Suprapubic skin (tissue), 4 donors: ENCODE measurements at regions not wholly inside any gene's neighbourhood (a gene's known extent, or its start where the extent isn't known, plus 50 kb on each side); places are given as distances from the start of the nearest gene placed in this dataset.
"Not testable (repeated sequence)": the region's sequence is repeated elsewhere in the genome, so short reads cannot be mapped to it uniquely, and the experiment has no call there.

Experiments used
- DNase-seq, 2 donors: peaks; one replicate each; pipeline ENCODE4 v3.0.0-alpha.2; 2019; ENCODE audit warnings: low spot score in 2 of 2
- H3K27ac ChIP-seq: fragments of 200-600 bp; sonication (generic); one replicate; pipeline ENCODE4 v1.5.1; 2019
- H3K27me3 ChIP-seq: fragments of 200-600 bp; sonication (generic); one replicate; pipeline ENCODE4 v1.5.1; 2019
- H3K36me3 ChIP-seq: fragments of 200-600 bp; sonication (generic); one replicate; pipeline ENCODE4 v1.5.1; 2019
- H3K4me1 ChIP-seq: fragments of 200-600 bp; sonication (generic); one replicate; pipeline ENCODE4 v1.5.1; 2019
- H3K4me3 ChIP-seq: fragments of 200-600 bp; sonication (generic); one replicate; pipeline ENCODE4 v1.5.1; 2019; ENCODE audit warnings: mild to moderate bottlenecking
- H3K9me3 ChIP-seq: fragments of 200-600 bp; sonication (generic); one replicate; pipeline ENCODE4 v1.5.1; 2019
- WGBS: methylation state at CpG from one replicate; pipeline ENCODE4 v1.1.5; 2018; 5-methylcytosine and 5-hydroxymethylcytosine counted together

GRCh38 chr2:87672404-87672803, 75.5 kb upstream of the PLGLB2 start:
- not testable (repeated sequence) for H3K9me3 ChIP-seq, H3K27me3 ChIP-seq, H3K27ac ChIP-seq, H3K36me3 ChIP-seq, H3K4me3 ChIP-seq, DNase-seq, H3K4me1 ChIP-seq
- 86% methylated on average over 3 of the region's 4 CpGs for WGBS

- H3K27ac ChIP-seq, DNase-seq: not testable (repeated sequence)
- WGBS, result no CpG with 5 or more reads among the region's 2 CpGs
These were observed 73.2 kb upstream of the PLGLB2 start for GRCh38 chr2:87674729-87675128.

GRCh38 chr2:87675487-87675886, 72.4 kb upstream of the PLGLB2 start:
- WGBS, result no CpG with 5 or more reads among the region's 7 CpGs
- H3K4me1 ChIP-seq, H3K36me3 ChIP-seq, H3K9me3 ChIP-seq, DNase-seq, H3K4me3 ChIP-seq, H3K27me3 ChIP-seq, H3K27ac ChIP-seq: not testable (repeated sequence)

More at GRCh38 chr2:87674729-87675128, 73.2 kb upstream of the PLGLB2 start:
- H3K36me3 ChIP-seq, H3K4me1 ChIP-seq, H3K4me3 ChIP-seq, H3K9me3 ChIP-seq, H3K27me3 ChIP-seq: not testable (repeated sequence)

- not testable (repeated sequence) for H3K4me3 ChIP-seq, H3K36me3 ChIP-seq, H3K4me1 ChIP-seq, H3K9me3 ChIP-seq, H3K27me3 ChIP-seq, DNase-seq, H3K27ac ChIP-seq
- WGBS, result 100% methylated on average over 1 of the region's 5 CpGs
These were observed 70.4 kb upstream of the PLGLB2 start for GRCh38 chr2:87677421-87677923.

GRCh38 chr2:87678742-87679173, 69.1 kb upstream of the PLGLB2 start:
- WGBS, result no CpG with 5 or more reads among the region's 6 CpGs
- not testable (repeated sequence) for H3K9me3 ChIP-seq, H3K36me3 ChIP-seq, H3K4me1 ChIP-seq, H3K4me3 ChIP-seq, H3K27ac ChIP-seq, H3K27me3 ChIP-seq, DNase-seq

- not testable (repeated sequence) for H3K4me3 ChIP-seq, H3K9me3 ChIP-seq, DNase-seq, H3K27ac ChIP-seq, H3K36me3 ChIP-seq, H3K27me3 ChIP-seq, H3K4me1 ChIP-seq
- no CpG with 5 or more reads among the region's 4 CpGs for WGBS
These were observed 67.9 kb upstream of the PLGLB2 start for GRCh38 chr2:87679950-87680349.

GRCh38 chr2:87680691-87681090, 67.2 kb upstream of the PLGLB2 start:
- no CpG with 5 or more reads among the region's 1 CpG for WGBS

GRCh38 chr2:87683451-87683850, 64.4 kb upstream of the PLGLB2 start:
- not testable (repeated sequence) for H3K27ac ChIP-seq, H3K4me3 ChIP-seq, H3K9me3 ChIP-seq, H3K27me3 ChIP-seq, H3K4me1 ChIP-seq, DNase-seq, H3K36me3 ChIP-seq
- WGBS, result 57% methylated on average over 1 of the region's 10 CpGs

More at GRCh38 chr2:87680691-87681090, 67.2 kb upstream of the PLGLB2 start:
- H3K4me1 ChIP-seq, H3K36me3 ChIP-seq, H3K9me3 ChIP-seq, H3K4me3 ChIP-seq, DNase-seq, H3K27me3 ChIP-seq, H3K27ac ChIP-seq: not testable (repeated sequence)

- H3K27me3 ChIP-seq, H3K9me3 ChIP-seq, H3K4me1 ChIP-seq, H3K36me3 ChIP-seq, H3K4me3 ChIP-seq, DNase-seq, H3K27ac ChIP-seq: not testable (repeated sequence)
- 91% methylated on average over 5 of the region's 5 CpGs for WGBS
These were observed 63.9 kb upstream of the PLGLB2 start for GRCh38 chr2:87683961-87684360.

GRCh38 chr2:87685558-87685957, 62.3 kb upstream of the PLGLB2 start:
- H3K9me3 ChIP-seq, H3K27ac ChIP-seq, DNase-seq, H3K4me3 ChIP-seq, H3K27me3 ChIP-seq, H3K36me3 ChIP-seq, H3K4me1 ChIP-seq: not testable (repeated sequence)
- 86% methylated on average over 8 of the region's 11 CpGs for WGBS

- not testable (repeated sequence) for DNase-seq, H3K36me3 ChIP-seq, H3K27ac ChIP-seq, H3K4me3 ChIP-seq, H3K4me1 ChIP-seq, H3K27me3 ChIP-seq, H3K9me3 ChIP-seq
- no CpG with 5 or more reads among the region's 7 CpGs for WGBS
These were observed 60.9 kb upstream of the PLGLB2 start for GRCh38 chr2:87686873-87687549.

- H3K9me3 ChIP-seq, H3K4me1 ChIP-seq, H3K4me3 ChIP-seq, H3K27ac ChIP-seq, H3K27me3 ChIP-seq, DNase-seq, H3K36me3 ChIP-seq: not testable (repeated sequence)
- 92% methylated on average over 2 of the region's 7 CpGs for WGBS
These were observed 60.2 kb upstream of the PLGLB2 start for GRCh38 chr2:87687550-87688270.

- not testable (repeated sequence) for H3K9me3 ChIP-seq, H3K4me1 ChIP-seq, H3K4me3 ChIP-seq, DNase-seq, H3K27me3 ChIP-seq, H3K36me3 ChIP-seq, H3K27ac ChIP-seq
- WGBS, result no CpG with 5 or more reads among the region's 1 CpG
These were observed 55.8 kb upstream of the PLGLB2 start for GRCh38 chr2:87691899-87692592.

- H3K4me3 ChIP-seq, H3K27me3 ChIP-seq, H3K4me1 ChIP-seq, DNase-seq, H3K36me3 ChIP-seq, H3K9me3 ChIP-seq, H3K27ac ChIP-seq: not testable (repeated sequence)
- WGBS, result 30% methylated on average over 2 of the region's 2 CpGs
These were observed 55.0 kb upstream of the PLGLB2 start for GRCh38 chr2:87692914-87693313.
